Activated CD4-positive, alpha-beta memory T cell treated with anti-CD3 and anti-CD28 coated beads for 36 hours (primary cell): ENCODE measurements at regions not wholly inside any gene's neighbourhood (a gene's known extent, or its start where the extent isn't known, plus 50 kb on each side); places are given as distances from the start of the nearest gene placed in this dataset.

ENCODE experiments used
- CTCF ChIA-PET: fragments of 350-600 bp; sonication (Branson Sonifier 250); formaldehyde crosslinking; loops from one replicate; lab custom pipeline; 2021; ENCODE audit warnings: antibody characterized with exemption, inconsistent platforms; lab: Charles Lee
- POLR2A ChIA-PET: fragments of 350-600 bp; sonication (Branson Sonifier 250); formaldehyde crosslinking; loops from one replicate; lab custom pipeline; 2021; ENCODE audit warnings: antibody characterized with exemption; lab: Charles Lee
- DNase-seq: peaks from one replicate; pipeline ENCODE4 v3.0.0-alpha.2; 2020
- H3K27ac Mint-ChIP-seq: one replicate; pipeline ENCODE4 v1.8.0; 2021; ENCODE audit warnings: mixed read lengths
- H3K27me3 Mint-ChIP-seq: one replicate; pipeline ENCODE4 v1.8.0; 2021; ENCODE audit warnings: mixed read lengths
- H3K36me3 Mint-ChIP-seq: one replicate; pipeline ENCODE4 v1.8.0; 2021; ENCODE audit warnings: mixed read lengths
- H3K4me1 Mint-ChIP-seq: one replicate; pipeline ENCODE4 v1.8.0; 2021; ENCODE audit warnings: low read depth, mixed read lengths
- H3K4me3 Mint-ChIP-seq: one replicate; pipeline ENCODE4 v1.8.0; 2021; ENCODE audit warnings: mild to moderate bottlenecking, mixed read lengths
- H3K9me3 Mint-ChIP-seq: one replicate; pipeline ENCODE4 v1.8.0; 2021; ENCODE audit warnings: mixed read lengths
- intact Hi-C: fragments of 100-400 bp; cut with micrococcal nuclease; formaldehyde crosslinking; loops from one replicate; pipeline ENCODE4 v1.15.1; 2023

DNA sequence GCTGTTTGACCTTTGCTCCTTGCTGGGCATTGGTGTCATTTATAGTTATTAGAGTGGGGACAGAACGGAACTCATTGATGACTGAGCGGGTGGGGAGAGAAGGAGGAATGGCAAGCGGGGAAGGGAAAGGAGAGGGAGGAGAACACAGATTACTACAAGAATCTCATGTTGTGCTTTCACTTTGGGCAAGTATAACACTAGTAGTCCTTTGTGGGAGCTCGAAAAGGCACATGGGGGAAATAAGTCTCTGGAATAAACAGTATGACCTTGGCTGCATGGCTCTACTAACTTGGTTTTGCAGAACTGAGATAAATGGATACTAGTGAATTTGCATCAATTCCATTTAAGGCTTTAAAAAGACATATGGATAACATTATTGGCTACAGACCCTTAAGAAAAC lies 161.7 kb upstream of the NABP1 start:
- intact Hi-C loops = no loop called here
- no peaks in the 10 kb centered on the region for H3K9me3 Mint-ChIP-seq
- peaks cover 1% of the 10 kb centered on the region for H3K27me3 Mint-ChIP-seq
- no peaks in the 10 kb centered on the region for H3K36me3 Mint-ChIP-seq
- no peaks in the 10 kb centered on the region for H3K4me1 Mint-ChIP-seq
- no peak overlapping the region for H3K27ac Mint-ChIP-seq
- no peak overlapping the region for H3K4me3 Mint-ChIP-seq
- POLR2A ChIA-PET = no interaction called here
- CTCF ChIA-PET = interaction anchor here (0.8 to 1.8 kb wide), 3 partner anchors 39 to 646 kb away, joined by 3 to 6 read pairs (median 4); no protein-coding TSS in a partner anchor
- DNase-seq = no peak

DNA sequence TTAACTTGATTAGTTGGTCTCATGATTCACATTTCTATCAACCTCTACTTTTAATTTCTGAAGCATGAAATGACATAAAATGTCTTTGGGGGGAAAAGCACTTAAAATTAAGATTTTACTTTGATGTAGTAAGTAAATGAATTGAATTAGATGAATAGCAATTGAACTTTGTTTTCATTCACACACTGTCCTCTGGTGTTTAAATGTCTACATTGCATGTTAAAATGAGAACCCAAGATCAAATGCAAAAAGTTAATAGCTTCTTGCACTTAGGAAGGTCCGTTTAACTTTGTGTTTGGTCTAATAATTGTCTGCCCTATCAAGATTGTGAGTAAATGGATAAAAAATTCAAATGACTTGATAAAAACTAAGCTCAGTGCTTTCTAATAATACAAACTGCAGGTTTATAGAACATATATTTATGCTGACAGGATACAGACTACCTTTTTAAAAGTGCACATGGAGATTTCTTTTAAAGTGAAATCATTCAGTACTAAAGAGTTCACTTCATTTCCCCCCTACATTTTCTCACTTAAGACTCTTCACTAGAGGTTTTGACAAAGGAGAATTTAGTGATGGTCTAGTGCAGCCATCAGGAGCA lies 156.2 kb upstream of the NABP1 start:
- intact Hi-C loops = loop anchor here (1.0 to 10.0 kb wide), 3 partner anchors 277 to 469 kb away; partner anchors contain the start of gene MYO1B
- Mint-ChIP-seq H3K36me3 (no peaks in the 10 kb centered on the region), H3K27me3 (peaks cover 1% of the 10 kb centered on the region), H3K9me3 (no peaks in the 10 kb centered on the region), H3K27ac (no peak overlapping the region), H3K4me1 (no peaks in the 10 kb centered on the region), H3K4me3 (no peak overlapping the region)
- no peak for DNase-seq
- ChIA-PET POLR2A (no interaction called here), CTCF (interaction anchor here (0.6 to 2.9 kb wide), 12 partner anchors 9 to 480 kb away, joined by 3 to 43 read pairs (median 5); no protein-coding TSS in a partner anchor)

GRCh38 chr2:191522478-191523120 lies 155.3 kb upstream of the NABP1 start:
- no peaks in the 10 kb centered on the region for H3K9me3 Mint-ChIP-seq
- no peak overlapping the region for H3K27ac Mint-ChIP-seq
- intact Hi-C loops = loop anchor here (10.0 kb wide), 1 partner anchor 278 kb away; the partner anchor contains the start of gene MYO1B
- POLR2A ChIA-PET = no interaction called here
- no peaks in the 10 kb centered on the region for H3K4me1 Mint-ChIP-seq
- no peak overlapping the region for H3K4me3 Mint-ChIP-seq
- DNase-seq = no peak
- H3K36me3 Mint-ChIP-seq = no peaks in the 10 kb centered on the region
- CTCF ChIA-PET = interaction anchor here (0.7 to 2.9 kb wide), 5 partner anchors 316 to 481 kb away, joined by 4 to 43 read pairs (median 13); no protein-coding TSS in a partner anchor
- peaks cover 1% of the 10 kb centered on the region for H3K27me3 Mint-ChIP-seq

DNA sequence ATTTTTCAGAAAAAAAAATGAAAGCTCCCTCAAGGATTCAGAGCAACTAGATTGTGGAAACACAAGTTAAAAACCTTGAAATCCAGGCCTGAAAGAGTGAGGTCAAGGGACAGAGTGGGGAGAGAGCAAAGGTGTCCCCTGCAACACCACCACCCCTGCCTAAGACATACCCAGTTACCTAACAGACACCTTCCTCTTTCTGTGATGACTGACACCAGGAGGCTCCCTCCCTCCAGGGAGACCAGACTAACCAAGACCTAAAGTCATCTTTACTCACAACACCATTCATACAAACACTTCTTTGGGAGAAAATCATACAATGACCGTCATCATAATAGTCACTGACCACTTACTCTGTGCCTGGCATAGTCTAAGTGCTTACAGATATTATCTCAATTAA lies 151.8 kb upstream of the NABP1 start:
- Mint-ChIP-seq H3K4me1 (no peaks in the 10 kb centered on the region), H3K9me3 (no peaks in the 10 kb centered on the region), H3K4me3 (no peak overlapping the region), H3K36me3 (no peaks in the 10 kb centered on the region), H3K27me3 (no peaks in the 10 kb centered on the region), H3K27ac (no peak overlapping the region)
- DNase-seq = no peak
- intact Hi-C loops = loop anchor here (10.0 kb wide), 1 partner anchor 281 kb away; the partner anchor contains the start of gene MYO1B
- POLR2A ChIA-PET = no interaction called here
- CTCF ChIA-PET = no interaction called here

GRCh38 chr2:191526536-191526935 lies 151.4 kb upstream of the NABP1 start:
- ChIA-PET POLR2A (no interaction called here), CTCF (no interaction called here)
- Mint-ChIP-seq H3K36me3 (no peaks in the 10 kb centered on the region), H3K27ac (no peak overlapping the region), H3K4me3 (no peak overlapping the region), H3K4me1 (no peaks in the 10 kb centered on the region), H3K9me3 (no peaks in the 10 kb centered on the region), H3K27me3 (no peaks in the 10 kb centered on the region)
- intact Hi-C loops = loop anchor here (10.0 kb wide), 1 partner anchor 282 kb away; the partner anchor contains the start of gene MYO1B
- DNase-seq = no peak

GRCh38 chr2:191526953-191527556 lies 150.9 kb upstream of the NABP1 start:
- H3K4me3 Mint-ChIP-seq = no peak overlapping the region
- ChIA-PET POLR2A (no interaction called here), CTCF (no interaction called here)
- no peaks in the 10 kb centered on the region for H3K4me1 Mint-ChIP-seq
- H3K27ac Mint-ChIP-seq = no peak overlapping the region
- intact Hi-C loops = loop anchor here (10.0 kb wide), 1 partner anchor 282 kb away; the partner anchor contains the start of gene MYO1B
- no peaks in the 10 kb centered on the region for H3K9me3 Mint-ChIP-seq
- H3K36me3 Mint-ChIP-seq = no peaks in the 10 kb centered on the region
- H3K27me3 Mint-ChIP-seq = no peaks in the 10 kb centered on the region
- no peak for DNase-seq

DNA sequence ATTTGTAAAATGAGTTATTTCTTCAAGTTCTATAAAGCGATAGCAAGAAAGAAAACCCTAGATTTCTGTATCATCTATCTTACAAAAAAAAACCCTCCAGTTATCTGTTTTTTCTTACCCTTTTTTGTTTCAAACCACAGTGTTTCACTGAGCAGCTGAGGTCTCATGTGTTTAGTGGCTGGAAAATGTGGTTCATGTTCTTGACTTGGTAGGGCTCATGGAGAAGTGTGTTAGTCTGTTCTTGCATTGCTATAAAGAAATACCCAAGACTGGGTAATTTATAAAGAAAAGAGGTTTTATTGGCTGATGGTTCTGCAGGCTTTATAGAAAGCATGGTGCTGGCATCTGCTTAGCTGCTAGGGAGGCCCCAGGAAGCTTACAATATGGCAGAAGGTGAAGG lies 147.3 kb upstream of the NABP1 start:
- CTCF ChIA-PET = interaction anchor here (1.6 kb wide), 1 partner anchor 632 kb away, joined by 6 read pairs; no protein-coding TSS in a partner anchor
- no peaks in the 10 kb centered on the region for H3K27me3 Mint-ChIP-seq
- H3K4me3 Mint-ChIP-seq = no peak overlapping the region
- H3K27ac Mint-ChIP-seq = no peak overlapping the region
- intact Hi-C loops = no loop called here
- H3K9me3 Mint-ChIP-seq = no peaks in the 10 kb centered on the region
- no peaks in the 10 kb centered on the region for H3K36me3 Mint-ChIP-seq
- no peak for DNase-seq
- H3K4me1 Mint-ChIP-seq = no peaks in the 10 kb centered on the region
- POLR2A ChIA-PET = no interaction called here

GRCh38 chr2:191533693-191534180 lies 144.2 kb upstream of the NABP1 start:
- Mint-ChIP-seq H3K9me3 (no peaks in the 10 kb centered on the region), H3K27me3 (no peaks in the 10 kb centered on the region), H3K4me1 (no peaks in the 10 kb centered on the region), H3K36me3 (no peaks in the 10 kb centered on the region), H3K4me3 (no peak overlapping the region), H3K27ac (no peak overlapping the region)
- POLR2A ChIA-PET = no interaction called here
- intact Hi-C loops = no loop called here
- DNase-seq = no peak
- CTCF ChIA-PET = no interaction called here

- no peaks in the 10 kb centered on the region for H3K27me3 Mint-ChIP-seq
- no peak overlapping the region for H3K4me3 Mint-ChIP-seq
Measured at GRCh38 chr2:191537921-191538320, 140.0 kb upstream of the NABP1 start.

GRCh38 chr2:191538334-191538903 lies 139.5 kb upstream of the NABP1 start:
- H3K9me3 Mint-ChIP-seq = no peaks in the 10 kb centered on the region
- no peaks in the 10 kb centered on the region for H3K4me1 Mint-ChIP-seq
- no peaks in the 10 kb centered on the region for H3K36me3 Mint-ChIP-seq
- intact Hi-C loops = no loop called here
- ChIA-PET POLR2A (no interaction called here), CTCF (interaction anchor here (0.6 to 3.0 kb wide), 10 partner anchors 9 to 624 kb away, joined by 3 to 22 read pairs (median 4); no protein-coding TSS in a partner anchor)
- no peak overlapping the region for H3K4me3 Mint-ChIP-seq
- no peak for DNase-seq
- no peaks in the 10 kb centered on the region for H3K27me3 Mint-ChIP-seq
- no peak overlapping the region for H3K27ac Mint-ChIP-seq

More at GRCh38 chr2:191537921-191538320, 140.0 kb upstream of the NABP1 start:
- no peaks in the 10 kb centered on the region for H3K4me1 Mint-ChIP-seq
- intact Hi-C loops = no loop called here
- ChIA-PET POLR2A (no interaction called here), CTCF (interaction anchor here (1.1 kb wide), 1 partner anchor 624 kb away, joined by 3 read pairs; no protein-coding TSS in a partner anchor)
- DNase-seq = no peak
- no peaks in the 10 kb centered on the region for H3K36me3 Mint-ChIP-seq
- no peaks in the 10 kb centered on the region for H3K9me3 Mint-ChIP-seq
- H3K27ac Mint-ChIP-seq = no peak overlapping the region

GRCh38 chr2:191539068-191539467 lies 138.9 kb upstream of the NABP1 start:
- H3K4me1 Mint-ChIP-seq = no peaks in the 10 kb centered on the region
- ChIA-PET CTCF (interaction anchor here (0.6 to 3.0 kb wide), 13 partner anchors 8 to 624 kb away, joined by 3 to 22 read pairs (median 4); no protein-coding TSS in a partner anchor), POLR2A (no interaction called here)
- no peaks in the 10 kb centered on the region for H3K36me3 Mint-ChIP-seq
- H3K27ac Mint-ChIP-seq = no peak overlapping the region
- peak; percentile 33 for DNase-seq
- intact Hi-C loops = no loop called here
- H3K27me3 Mint-ChIP-seq = no peaks in the 10 kb centered on the region
- H3K4me3 Mint-ChIP-seq = no peak overlapping the region
- H3K9me3 Mint-ChIP-seq = no peaks in the 10 kb centered on the region
